GM12891 (cell line): ENCODE measurements at regions not wholly inside any gene's neighbourhood (a gene's known extent, or its start where the extent isn't known, plus 50 kb on each side); places are given as distances from the start of the nearest gene placed in this dataset.

Experiments
- PAX5 ChIP-seq: IDR thresholded peaks from 2 replicates; pipeline ENCODE4 v1.6.1; 2011; ENCODE audit warnings: low read length, moderate library complexity, mild to moderate bottlenecking; ENCODE audit not compliant: insufficient read depth, severe bottlenecking
- POLR2A ChIP-seq: IDR thresholded peaks from 2 replicates; pipeline ENCODE4 v1.6.1; 2011; ENCODE audit warnings: low read depth, low read length, control low read depth
- POLR2AphosphoS5 ChIP-seq: IDR thresholded peaks from 2 replicates; pipeline ENCODE4 v1.6.1; 2011; ENCODE audit warnings: low read depth, low read length, control low read depth
- POU2F2 ChIP-seq: IDR thresholded peaks from 2 replicates; pipeline ENCODE4 v1.6.1; 2011; ENCODE audit warnings: low read depth, mild to moderate bottlenecking, control low read depth, low read length, moderate library complexity
- SPI1 ChIP-seq: IDR thresholded peaks from 2 replicates; pipeline ENCODE4 v1.6.1; 2011; ENCODE audit warnings: low read depth, low read length, control low read depth
- TAF1 ChIP-seq: IDR thresholded peaks from 2 replicates; pipeline ENCODE4 v1.6.1; 2011; ENCODE audit warnings: low read depth, low read length, control low read depth

GRCh38 chr6:6810727-6811126, 222.2 kb downstream of the LY86 start:
- TF ChIP-seq SPI1: peak; percentile 53
- no peak for TF ChIP-seq POLR2AphosphoS5
- TF ChIP-seq TAF1: no peak
- TF ChIP-seq POLR2A: no peak
- no peak for TF ChIP-seq PAX5
- no peak for TF ChIP-seq POU2F2
